Astrocyte (in vitro differentiated cells and primary cell): ENCODE measurements at regions not wholly inside any gene's neighbourhood (a gene's known extent, or its start where the extent isn't known, plus 50 kb on each side); places are given as distances from the start of the nearest gene placed in this dataset.

ENCODE experiments used
- EZH2 ChIP-seq: IDR thresholded peaks from 2 replicates; pipeline ENCODE4 v1.6.1; 2012; ENCODE audit warnings: mild to moderate bottlenecking, low read length, inconsistent platforms; ENCODE audit not compliant: insufficient read depth
- TF ChIP-seq, protein P1 (sequence below): IDR thresholded peaks from 2 replicates; pipeline ENCODE4 v1.5.1; 2011; ENCODE audit warnings: low read depth, mild to moderate bottlenecking, inconsistent platforms, low read length, moderate library complexity; ENCODE audit not compliant: insufficient read depth

DNA sequence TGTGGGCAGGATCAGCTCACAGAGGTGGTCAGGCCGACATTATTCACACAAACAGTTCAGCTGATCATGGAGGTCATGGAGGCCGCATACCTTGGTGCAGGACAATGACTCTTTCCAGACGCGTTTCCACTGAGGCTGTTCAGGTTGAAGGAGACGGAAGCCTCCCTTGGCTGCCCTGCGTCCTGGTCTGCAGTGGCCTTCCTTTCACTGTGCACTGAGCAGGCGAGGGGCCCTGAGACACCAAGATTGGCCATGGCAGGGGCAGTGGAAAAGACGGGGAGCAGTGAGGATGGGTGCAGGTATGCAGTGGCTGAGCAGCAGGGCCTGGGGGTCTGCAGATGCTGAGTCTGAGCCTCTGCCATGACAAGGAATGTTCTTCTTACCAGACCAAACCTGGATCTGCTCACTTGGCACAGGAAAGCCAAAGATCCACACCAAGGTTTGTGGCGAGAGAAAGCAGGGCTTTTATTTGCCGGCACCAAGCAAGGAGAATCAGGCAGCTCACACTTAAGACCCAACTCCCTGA is 263.3 kb downstream of the GLRX3 start:
- TF ChIP-seq EZH2 = no peak
- TF ChIP-seq, protein P1, sequence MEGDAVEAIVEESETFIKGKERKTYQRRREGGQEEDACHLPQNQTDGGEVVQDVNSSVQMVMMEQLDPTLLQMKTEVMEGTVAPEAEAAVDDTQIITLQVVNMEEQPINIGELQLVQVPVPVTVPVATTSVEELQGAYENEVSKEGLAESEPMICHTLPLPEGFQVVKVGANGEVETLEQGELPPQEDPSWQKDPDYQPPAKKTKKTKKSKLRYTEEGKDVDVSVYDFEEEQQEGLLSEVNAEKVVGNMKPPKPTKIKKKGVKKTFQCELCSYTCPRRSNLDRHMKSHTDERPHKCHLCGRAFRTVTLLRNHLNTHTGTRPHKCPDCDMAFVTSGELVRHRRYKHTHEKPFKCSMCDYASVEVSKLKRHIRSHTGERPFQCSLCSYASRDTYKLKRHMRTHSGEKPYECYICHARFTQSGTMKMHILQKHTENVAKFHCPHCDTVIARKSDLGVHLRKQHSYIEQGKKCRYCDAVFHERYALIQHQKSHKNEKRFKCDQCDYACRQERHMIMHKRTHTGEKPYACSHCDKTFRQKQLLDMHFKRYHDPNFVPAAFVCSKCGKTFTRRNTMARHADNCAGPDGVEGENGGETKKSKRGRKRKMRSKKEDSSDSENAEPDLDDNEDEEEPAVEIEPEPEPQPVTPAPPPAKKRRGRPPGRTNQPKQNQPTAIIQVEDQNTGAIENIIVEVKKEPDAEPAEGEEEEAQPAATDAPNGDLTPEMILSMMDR = no peak
